SK-N-MC (cell line): ENCODE measurements at regions not wholly inside any gene's neighbourhood (a gene's known extent, or its start where the extent isn't known, plus 50 kb on each side); places are given as distances from the start of the nearest gene placed in this dataset.

Experiments used
- EZH2 ChIP-seq: fragments of 200-600 bp; sonication (generic); IDR thresholded peaks from one replicate; pipeline ENCODE4 v1.6.1; 2017; ENCODE audit warnings: antibody characterized with exemption
- POLR2AphosphoS5 ChIP-seq: IDR thresholded peaks from 2 replicates; pipeline ENCODE4 v1.6.1; 2012; ENCODE audit warnings: mild to moderate bottlenecking, low read depth, low read length, borderline replicate concordance

GRCh38 chr1:67886076-67886475, 52.8 kb upstream of the GNG12 start:
- TF ChIP-seq POLR2AphosphoS5 (no peak), EZH2 (no peak)
